ENCODE measurements at regions not wholly inside any gene's neighbourhood (a gene's known extent, or its start where the extent isn't known, plus 50 kb on each side); places are given as distances from the start of the nearest gene placed in this dataset.
"Not testable (repeated sequence)": the region's sequence is repeated elsewhere in the genome, so short reads cannot be mapped to it uniquely, and the experiment has no call there.

- Histone ChIP-seq H3K4me2 (ENCODE audit: extremely low read depth, insufficient read depth, low read length) (peak overlapping the region; percentile 72), H3K9ac (ENCODE audit: insufficient read depth, low read length) (peak overlapping the region; percentile 55), H3K27ac (ENCODE audit: insufficient read depth, low read length) (peak overlapping the region; percentile 74), H3K27me3 (ENCODE audit: control insufficient read depth, insufficient read depth, low read length) (peaks cover 4% of the 10 kb centered on the region), H3K4me1 (ENCODE audit: control insufficient read depth, extremely low read depth, insufficient read depth, low read length) (no peaks in the 10 kb centered on the region), H3K79me2 (ENCODE audit: control insufficient read depth, insufficient read depth, low read length) (no peaks in the 10 kb centered on the region), H4K20me1 (ENCODE audit: control insufficient read depth, extremely low read depth, insufficient read depth, low read length) (no peaks in the 10 kb centered on the region), H3K4me3 (replicated peaks in 1 of 4; ENCODE audit: control extremely low read depth in 1 of 4, insufficient read depth in 1 of 4, low read depth in 3 of 4, low read length in 4 of 4) (peak overlapping the region; percentile 42 to 70 (median 54)), H3K9me3 (ENCODE audit: control insufficient read depth, insufficient read depth, low read depth, low read length) (no peaks in the 10 kb centered on the region), H3K36me3 (ENCODE audit: control insufficient read depth, insufficient read depth, low read length) (no peaks in the 10 kb centered on the region), H2AFZ (ENCODE audit: low read length) (peak overlapping the region; percentile 82)
- TF ChIP-seq, protein P1, sequence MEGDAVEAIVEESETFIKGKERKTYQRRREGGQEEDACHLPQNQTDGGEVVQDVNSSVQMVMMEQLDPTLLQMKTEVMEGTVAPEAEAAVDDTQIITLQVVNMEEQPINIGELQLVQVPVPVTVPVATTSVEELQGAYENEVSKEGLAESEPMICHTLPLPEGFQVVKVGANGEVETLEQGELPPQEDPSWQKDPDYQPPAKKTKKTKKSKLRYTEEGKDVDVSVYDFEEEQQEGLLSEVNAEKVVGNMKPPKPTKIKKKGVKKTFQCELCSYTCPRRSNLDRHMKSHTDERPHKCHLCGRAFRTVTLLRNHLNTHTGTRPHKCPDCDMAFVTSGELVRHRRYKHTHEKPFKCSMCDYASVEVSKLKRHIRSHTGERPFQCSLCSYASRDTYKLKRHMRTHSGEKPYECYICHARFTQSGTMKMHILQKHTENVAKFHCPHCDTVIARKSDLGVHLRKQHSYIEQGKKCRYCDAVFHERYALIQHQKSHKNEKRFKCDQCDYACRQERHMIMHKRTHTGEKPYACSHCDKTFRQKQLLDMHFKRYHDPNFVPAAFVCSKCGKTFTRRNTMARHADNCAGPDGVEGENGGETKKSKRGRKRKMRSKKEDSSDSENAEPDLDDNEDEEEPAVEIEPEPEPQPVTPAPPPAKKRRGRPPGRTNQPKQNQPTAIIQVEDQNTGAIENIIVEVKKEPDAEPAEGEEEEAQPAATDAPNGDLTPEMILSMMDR (conservative IDR thresholded peaks at IDR 0.05 in 1 of 2, IDR thresholded peaks at IDR 0.05 in 1 of 2; ENCODE audit: low read depth in 1 of 2, low read length in 2 of 2): no peak
- TF ChIP-seq EZH2 (IDR thresholded peaks at IDR 0.05; ENCODE audit: low read length, missing control alignments): no peak
- peak; percentile 92 for DNase-seq (ENCODE audit: low read depth in 2 of 2)
Measured at GRCh38 chr1:148388260-148389026, 94.7 kb downstream of the PPIAL4G start.

- H3K9ac ChIP-seq (ENCODE audit: insufficient read depth, low read length); H3K4me2 ChIP-seq (ENCODE audit: extremely low read depth, insufficient read depth, low read length); DNase-seq (ENCODE audit: low read depth in 2 of 2); H3K27ac ChIP-seq (ENCODE audit: insufficient read depth, low read length); H3K27me3 ChIP-seq (ENCODE audit: control insufficient read depth, insufficient read depth, low read length); H4K20me1 ChIP-seq (ENCODE audit: control insufficient read depth, extremely low read depth, insufficient read depth, low read length); H3K79me2 ChIP-seq (ENCODE audit: control insufficient read depth, insufficient read depth, low read length); H3K36me3 ChIP-seq (ENCODE audit: control insufficient read depth, insufficient read depth, low read length); H3K4me1 ChIP-seq (ENCODE audit: control insufficient read depth, extremely low read depth, insufficient read depth, low read length); H3K9me3 ChIP-seq (ENCODE audit: control insufficient read depth, insufficient read depth, low read depth, low read length): not testable (repeated sequence)
- Histone ChIP-seq H3K4me3 (replicated peaks in 1 of 4; ENCODE audit: control extremely low read depth in 1 of 4, insufficient read depth in 1 of 4, low read depth in 3 of 4, low read length in 4 of 4) (peak overlapping the region in 2 of 4 experiments; percentile 63 to 70), H2AFZ (ENCODE audit: low read length) (peak overlapping the region; percentile 82)
Measured at GRCh38 chr1:148387949-148388259, 95.2 kb downstream of the PPIAL4G start.

- not testable (repeated sequence) for H3K9me3 ChIP-seq (ENCODE audit: control insufficient read depth, insufficient read depth, low read depth, low read length); H3K9ac ChIP-seq (ENCODE audit: insufficient read depth, low read length); H3K4me3 ChIP-seq (replicated peaks in 1 of 4; ENCODE audit: control extremely low read depth in 1 of 4, insufficient read depth in 1 of 4, low read depth in 3 of 4, low read length in 4 of 4); H3K79me2 ChIP-seq (ENCODE audit: control insufficient read depth, insufficient read depth, low read length); H3K4me2 ChIP-seq (ENCODE audit: extremely low read depth, insufficient read depth, low read length); H3K27ac ChIP-seq (ENCODE audit: insufficient read depth, low read length); H4K20me1 ChIP-seq (ENCODE audit: control insufficient read depth, extremely low read depth, insufficient read depth, low read length); DNase-seq (ENCODE audit: low read depth in 2 of 2); H2AFZ ChIP-seq (ENCODE audit: low read length); H3K27me3 ChIP-seq (ENCODE audit: control insufficient read depth, insufficient read depth, low read length); H3K36me3 ChIP-seq (ENCODE audit: control insufficient read depth, insufficient read depth, low read length); H3K4me1 ChIP-seq (ENCODE audit: control insufficient read depth, extremely low read depth, insufficient read depth, low read length)
Measured at GRCh38 chr1:148387122-148387948, 95.8 kb downstream of the PPIAL4G start.

DNA sequence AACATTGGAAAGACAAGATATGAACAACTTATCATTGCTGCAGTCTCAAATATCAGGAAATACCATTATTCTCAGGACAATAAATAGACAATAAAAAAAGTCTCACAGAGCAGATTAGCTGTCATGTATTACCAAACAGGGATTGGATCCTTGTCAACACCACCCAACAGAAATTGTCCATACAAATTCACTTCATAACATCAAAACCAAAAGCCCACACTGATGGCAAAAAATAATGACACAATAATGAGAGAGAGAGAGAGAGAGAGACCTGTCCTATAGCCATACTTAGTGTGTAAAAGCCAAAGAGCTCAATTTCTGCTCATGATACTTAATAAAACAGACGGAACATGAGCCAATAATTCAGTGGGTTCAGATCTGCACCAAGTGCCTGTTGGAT, 96.5 kb downstream of the PPIAL4G start:
- Histone ChIP-seq H3K9ac (ENCODE audit: insufficient read depth, low read length) (no peak overlapping the region), H3K4me1 (ENCODE audit: control insufficient read depth, extremely low read depth, insufficient read depth, low read length) (no peaks in the 10 kb centered on the region), H4K20me1 (ENCODE audit: control insufficient read depth, extremely low read depth, insufficient read depth, low read length) (no peaks in the 10 kb centered on the region), H3K9me3 (ENCODE audit: control insufficient read depth, insufficient read depth, low read depth, low read length) (no peaks in the 10 kb centered on the region), H3K27ac (ENCODE audit: insufficient read depth, low read length) (no peak overlapping the region), H3K79me2 (ENCODE audit: control insufficient read depth, insufficient read depth, low read length) (no peaks in the 10 kb centered on the region), H3K4me3 (replicated peaks in 1 of 4; ENCODE audit: control extremely low read depth in 1 of 4, insufficient read depth in 1 of 4, low read depth in 3 of 4, low read length in 4 of 4) (no peak overlapping the region), H3K4me2 (ENCODE audit: extremely low read depth, insufficient read depth, low read length) (no peak overlapping the region), H3K36me3 (ENCODE audit: control insufficient read depth, insufficient read depth, low read length) (no peaks in the 10 kb centered on the region), H2AFZ (ENCODE audit: low read length) (no peak overlapping the region), H3K27me3 (ENCODE audit: control insufficient read depth, insufficient read depth, low read length) (peaks cover 6% of the 10 kb centered on the region)
- DNase-seq (ENCODE audit: low read depth in 2 of 2): no peak
- TF ChIP-seq EZH2 (IDR thresholded peaks at IDR 0.05; ENCODE audit: low read length, missing control alignments): no peak

DNA sequence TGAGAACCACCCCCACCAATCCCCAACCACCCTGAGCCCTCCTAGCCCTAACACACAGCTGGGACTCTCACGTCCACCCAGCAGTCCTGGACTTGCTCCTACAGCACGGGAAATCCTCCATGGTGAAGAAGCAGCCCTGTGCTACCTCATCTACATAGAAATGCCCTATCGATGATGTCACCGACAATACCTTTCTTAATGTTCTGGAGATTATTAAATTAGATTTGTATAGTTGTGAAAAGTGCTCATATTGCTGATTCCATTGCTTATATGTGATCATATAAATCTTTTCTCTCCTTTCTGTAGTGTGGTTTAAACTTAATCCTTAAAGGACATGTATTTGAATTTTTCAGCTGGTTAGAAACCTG, 97.1 kb downstream of the PPIAL4G start:
- not testable (repeated sequence) for H3K9me3 ChIP-seq (ENCODE audit: control insufficient read depth, insufficient read depth, low read depth, low read length); H3K79me2 ChIP-seq (ENCODE audit: control insufficient read depth, insufficient read depth, low read length); H4K20me1 ChIP-seq (ENCODE audit: control insufficient read depth, extremely low read depth, insufficient read depth, low read length); H3K4me3 ChIP-seq (replicated peaks in 1 of 4; ENCODE audit: control extremely low read depth in 1 of 4, insufficient read depth in 1 of 4, low read depth in 3 of 4, low read length in 4 of 4); DNase-seq (ENCODE audit: low read depth in 2 of 2); H3K36me3 ChIP-seq (ENCODE audit: control insufficient read depth, insufficient read depth, low read length); H3K27ac ChIP-seq (ENCODE audit: insufficient read depth, low read length); H3K27me3 ChIP-seq (ENCODE audit: control insufficient read depth, insufficient read depth, low read length); H2AFZ ChIP-seq (ENCODE audit: low read length); H3K4me1 ChIP-seq (ENCODE audit: control insufficient read depth, extremely low read depth, insufficient read depth, low read length); H3K9ac ChIP-seq (ENCODE audit: insufficient read depth, low read length); H3K4me2 ChIP-seq (ENCODE audit: extremely low read depth, insufficient read depth, low read length)
